GM19238 (cell line): ENCODE measurements at regions not wholly inside any gene's neighbourhood (a gene's known extent, or its start where the extent isn't known, plus 50 kb on each side); places are given as distances from the start of the nearest gene placed in this dataset.

Source experiments
- DNase-seq: peaks from one replicate; pipeline ENCODE4 v3.0.0; 2011; ENCODE audit warnings: low spot score; ENCODE audit not compliant: insufficient read length

GRCh38 chr2:71872466-71873051 is 275.1 kb downstream of the CYP26B1 start:
- no peak for DNase-seq

- no peak for DNase-seq
Observed at GRCh38 chr2:71865391-71865965, 282.2 kb downstream of the CYP26B1 start.

- DNase-seq, result no peak
Observed at GRCh38 chr2:71864085-71864484, 283.6 kb downstream of the CYP26B1 start.

GRCh38 chr2:71863396-71863795 is 284.3 kb downstream of the CYP26B1 start:
- no peak for DNase-seq

- no peak for DNase-seq
Observed at GRCh38 chr2:71862921-71863320, 284.7 kb downstream of the CYP26B1 start.

- DNase-seq, result no peak
Observed at GRCh38 chr2:71861186-71862160, 286.2 kb downstream of the CYP26B1 start.

- no peak for DNase-seq
Observed at GRCh38 chr2:71860381-71860926, 287.2 kb downstream of the CYP26B1 start.

- DNase-seq, result no peak
Observed at GRCh38 chr2:71859211-71859847, 288.3 kb downstream of the CYP26B1 start.

GRCh38 chr2:71858071-71858470 is 289.6 kb downstream of the CYP26B1 start:
- DNase-seq, result no peak

- DNase-seq, result no peak
Observed at GRCh38 chr2:71857636-71858035, 290.0 kb downstream of the CYP26B1 start.

- no peak for DNase-seq
Observed at GRCh38 chr2:71856773-71857525, 290.7 kb downstream of the CYP26B1 start.

- DNase-seq, result no peak
Observed at GRCh38 chr2:71853858-71854257, 293.8 kb downstream of the CYP26B1 start.

GRCh38 chr2:71852141-71852711 is 295.4 kb downstream of the CYP26B1 start:
- no peak for DNase-seq

- DNase-seq, result no peak
Observed at GRCh38 chr2:71851094-71851750, 296.4 kb downstream of the CYP26B1 start.

GRCh38 chr2:71850306-71850801 is 297.3 kb downstream of the CYP26B1 start:
- DNase-seq, result no peak

- DNase-seq, result no peak
Observed at GRCh38 chr2:71849607-71850305, 297.9 kb downstream of the CYP26B1 start.

GRCh38 chr2:71849111-71849510 is 298.6 kb downstream of the CYP26B1 start:
- DNase-seq, result no peak

- DNase-seq, result no peak
Observed at GRCh38 chr2:71846669-71847291, 300.9 kb downstream of the CYP26B1 start.

- no peak for DNase-seq
Observed at GRCh38 chr2:71846072-71846471, 301.6 kb downstream of the CYP26B1 start.
